ENCODE measurements at regions not wholly inside any gene's neighbourhood (a gene's known extent, or its start where the extent isn't known, plus 50 kb on each side); places are given as distances from the start of the nearest gene placed in this dataset.
"Not testable (repeated sequence)": the region's sequence is repeated elsewhere in the genome, so short reads cannot be mapped to it uniquely, and the experiment has no call there.

DNA sequence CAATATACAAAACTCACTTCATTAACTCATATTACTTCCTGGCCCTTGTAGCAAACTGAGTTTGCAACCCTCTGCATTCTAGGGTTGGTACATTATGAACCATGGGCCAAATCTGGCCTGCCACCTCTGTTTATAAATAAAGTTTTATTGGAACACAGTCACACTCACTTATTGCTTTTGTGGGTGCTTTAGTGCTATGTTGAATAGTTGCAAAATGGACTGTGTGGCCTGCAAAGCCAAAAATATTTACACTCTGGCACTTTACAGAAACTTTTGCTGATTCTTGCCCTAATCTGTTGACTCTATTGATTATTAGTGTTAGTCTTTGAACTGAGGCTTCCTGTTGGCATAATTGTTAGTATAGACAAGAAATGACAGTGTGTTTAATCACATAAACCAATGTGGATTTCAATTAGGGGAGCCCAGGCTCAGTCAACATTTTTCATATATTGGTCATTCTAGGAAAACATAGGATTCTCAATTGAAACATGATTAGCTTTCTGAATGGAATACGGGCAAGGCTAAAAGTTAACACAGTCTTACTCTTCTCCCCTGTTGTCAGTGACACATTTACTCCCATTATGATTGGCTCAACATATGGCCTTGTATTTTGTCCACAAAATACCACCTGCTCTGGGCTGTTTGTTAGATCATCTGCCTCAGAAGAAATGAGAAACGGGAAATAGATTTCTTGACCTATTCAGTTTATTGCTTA, 241.9 kb upstream of the ZFP64 start:
- no peak for DNase-seq
- intact Hi-C loops (cut with micrococcal nuclease): no loop called here
- ATAC-seq: no peak

DNA sequence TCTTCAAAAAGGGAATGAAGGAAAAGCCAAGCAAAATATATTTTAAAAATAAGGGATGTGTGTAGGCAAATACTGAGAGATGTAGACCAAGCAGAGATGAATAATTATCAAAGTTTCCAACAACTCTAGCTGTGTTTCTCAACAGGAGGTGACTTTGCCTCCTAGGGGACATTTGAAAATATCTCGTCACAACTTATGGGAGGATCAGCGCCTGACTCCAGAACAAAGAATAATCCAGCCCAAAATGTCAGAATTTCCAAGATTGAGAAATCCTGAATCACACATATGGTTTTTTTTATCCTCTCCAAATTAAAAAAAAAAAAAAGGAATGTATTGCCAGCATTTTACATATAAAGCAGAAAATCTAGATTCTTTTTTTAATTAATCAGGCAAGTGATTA, 241.2 kb upstream of the ZFP64 start:
- DNase-seq: no peak
- intact Hi-C loops (cut with micrococcal nuclease): no loop called here
- ATAC-seq: no peak

DNA sequence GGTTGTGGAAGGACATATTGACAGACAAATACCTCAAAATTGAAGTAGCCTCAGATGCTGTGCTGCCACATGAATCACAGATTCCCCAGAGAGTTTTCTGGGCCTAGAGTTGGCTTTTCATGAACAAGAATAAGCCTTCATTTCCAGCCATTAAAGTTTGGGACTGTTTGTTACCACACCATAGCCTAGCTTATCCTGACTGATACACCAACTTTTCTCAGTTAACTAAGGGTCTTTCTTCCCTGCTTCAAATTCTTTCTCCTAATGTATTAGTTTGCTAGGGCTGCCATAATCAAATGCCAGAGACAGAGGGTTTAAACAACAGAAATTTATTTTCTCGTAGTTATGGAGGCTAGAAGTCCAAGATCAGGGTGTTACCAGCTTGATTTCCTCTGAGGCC, 237.4 kb upstream of the ZFP64 start:
- DNase-seq: no peak
- intact Hi-C loops (cut with micrococcal nuclease): no loop called here
- ATAC-seq: no peak

DNA sequence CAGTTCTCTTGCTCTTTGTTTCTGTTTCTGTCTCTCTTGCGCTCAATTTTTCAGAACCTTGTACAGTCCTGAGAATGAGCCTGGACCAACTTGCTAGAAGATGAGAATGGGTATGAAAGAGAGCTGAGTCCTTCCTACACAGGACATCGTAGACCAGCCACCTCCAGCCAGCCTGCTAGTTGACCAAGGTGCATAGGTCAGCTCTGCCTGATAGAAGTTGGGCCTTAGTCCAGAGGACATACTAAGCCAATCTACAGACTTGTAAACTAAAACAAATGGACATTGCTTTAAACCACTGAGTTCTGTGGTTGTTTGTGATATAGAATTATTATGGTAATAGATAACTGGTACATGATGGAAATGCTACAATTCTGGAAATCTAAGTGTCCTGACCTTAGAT, 236.4 kb upstream of the ZFP64 start:
- intact Hi-C loops (cut with micrococcal nuclease): no loop called here
- no peak for ATAC-seq
- no peak for DNase-seq

DNA sequence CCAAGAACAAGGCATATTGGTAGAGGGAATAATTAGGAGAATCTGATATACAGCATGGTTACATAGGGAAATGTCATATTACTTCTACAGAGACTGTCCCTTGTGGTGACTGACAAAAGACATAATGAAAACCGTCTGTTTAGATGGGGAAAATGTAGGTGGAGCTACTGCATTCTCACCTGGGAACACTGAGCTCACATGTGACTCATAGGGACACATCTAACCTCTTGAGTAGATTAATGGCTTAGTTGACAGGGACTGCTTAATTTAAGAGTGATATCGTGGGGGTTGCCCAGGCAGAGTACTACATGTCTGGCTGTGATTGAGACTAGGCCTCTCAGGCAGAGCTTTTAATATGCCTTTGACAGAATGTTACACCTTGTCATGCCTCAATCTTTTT, 235.3 kb upstream of the ZFP64 start:
- intact Hi-C loops (cut with micrococcal nuclease): no loop called here
- DNase-seq (no peak), ATAC-seq (no peak)

DNA sequence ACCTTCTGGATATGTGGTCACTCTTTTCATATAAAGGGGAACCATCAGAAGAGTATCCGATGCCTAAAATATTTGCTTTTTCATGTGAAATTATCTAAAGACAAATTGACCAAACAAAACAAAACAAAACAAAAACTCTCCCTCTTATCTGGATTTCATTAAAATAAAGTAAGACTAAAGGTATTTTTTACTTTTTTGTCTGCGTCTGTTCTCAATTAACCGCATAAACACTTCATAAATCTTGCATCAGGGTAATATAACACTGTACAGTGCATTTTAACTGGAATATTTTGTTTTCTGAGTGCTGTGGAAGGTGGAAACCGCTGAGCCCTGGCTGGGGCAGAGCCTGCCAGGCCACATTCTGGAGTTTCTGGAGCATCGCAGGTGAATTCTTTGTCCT, 234.1 kb upstream of the ZFP64 start:
- ATAC-seq (no peak), DNase-seq (no peak)
- intact Hi-C loops (cut with micrococcal nuclease): no loop called here

DNA sequence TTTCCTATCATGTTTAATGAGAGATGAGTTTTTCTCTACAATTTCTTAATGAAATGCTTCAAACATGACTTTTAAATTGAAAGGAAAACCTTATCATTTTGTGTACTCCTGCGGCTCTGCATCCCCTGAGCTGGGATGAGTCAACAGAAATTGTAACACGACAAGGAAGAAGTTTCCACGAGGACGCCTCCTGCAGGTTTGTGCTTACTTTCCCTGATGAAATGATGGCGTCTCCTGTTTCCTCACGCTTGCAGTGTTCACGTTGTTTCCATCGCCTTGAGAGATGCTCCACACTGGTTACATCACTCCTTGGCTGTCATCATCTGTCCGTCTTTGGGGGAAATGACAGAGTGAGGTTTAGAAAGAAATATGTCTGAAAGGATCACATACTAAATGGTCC, 233.7 kb upstream of the ZFP64 start:
- DNase-seq (no peak), ATAC-seq (no peak)
- intact Hi-C loops (cut with micrococcal nuclease): no loop called here

DNA sequence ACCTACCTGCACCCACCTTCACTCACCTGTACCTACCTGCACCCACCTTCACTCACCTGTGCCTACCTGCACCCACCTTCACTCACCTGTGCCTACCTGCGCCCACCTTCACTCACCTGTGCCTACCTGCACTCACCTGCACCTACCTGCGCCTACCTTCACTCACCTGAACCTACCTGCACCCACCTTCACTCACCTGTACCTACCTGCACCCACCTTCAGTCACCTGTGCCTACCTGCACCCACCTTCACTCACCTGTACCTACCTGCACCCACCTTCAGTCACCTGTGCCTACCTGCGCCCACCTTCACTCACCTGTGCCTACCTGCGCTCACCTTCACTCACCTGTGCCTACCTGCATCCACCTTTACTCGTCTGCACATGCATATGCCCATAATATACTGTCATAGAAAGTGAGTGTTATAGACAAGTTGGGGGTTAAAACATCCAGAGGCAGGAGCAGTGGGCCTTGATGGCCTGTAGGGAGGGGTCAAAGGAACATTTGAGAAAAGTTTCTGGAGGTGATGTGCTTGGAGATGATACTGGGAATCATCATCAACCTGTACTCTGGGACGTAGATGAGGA, 232.9 kb upstream of the ZFP64 start:
- intact Hi-C loops (cut with micrococcal nuclease); ATAC-seq; DNase-seq: not testable (repeated sequence)

DNA sequence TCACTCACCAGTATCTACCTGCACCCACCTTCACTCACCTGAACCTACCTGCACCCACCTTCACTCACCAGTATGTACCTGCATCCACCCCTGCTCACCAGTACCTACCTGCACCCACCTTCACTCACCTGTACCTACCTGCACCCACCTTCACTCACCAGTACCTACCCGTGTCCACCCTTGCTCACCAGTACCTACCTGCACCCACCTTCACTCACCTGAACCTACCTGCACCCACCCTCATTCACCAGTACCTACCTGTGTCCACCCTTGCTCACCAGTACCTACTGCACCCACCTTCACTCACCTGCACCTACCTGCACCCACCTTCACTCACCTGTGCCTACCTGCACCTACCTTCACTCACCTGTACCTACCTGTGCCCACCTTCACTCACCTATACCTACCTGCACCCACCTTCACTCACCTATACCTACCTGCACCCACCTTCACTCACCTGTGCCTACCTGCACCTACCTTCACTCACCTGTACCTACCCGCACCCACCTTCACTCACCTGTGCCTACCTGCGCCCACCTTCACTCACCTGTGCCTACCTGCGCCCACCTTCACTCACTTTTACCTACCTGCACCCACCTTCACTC, 232.1 kb upstream of the ZFP64 start:
- DNase-seq; ATAC-seq; intact Hi-C loops (cut with micrococcal nuclease): not testable (repeated sequence)

DNA sequence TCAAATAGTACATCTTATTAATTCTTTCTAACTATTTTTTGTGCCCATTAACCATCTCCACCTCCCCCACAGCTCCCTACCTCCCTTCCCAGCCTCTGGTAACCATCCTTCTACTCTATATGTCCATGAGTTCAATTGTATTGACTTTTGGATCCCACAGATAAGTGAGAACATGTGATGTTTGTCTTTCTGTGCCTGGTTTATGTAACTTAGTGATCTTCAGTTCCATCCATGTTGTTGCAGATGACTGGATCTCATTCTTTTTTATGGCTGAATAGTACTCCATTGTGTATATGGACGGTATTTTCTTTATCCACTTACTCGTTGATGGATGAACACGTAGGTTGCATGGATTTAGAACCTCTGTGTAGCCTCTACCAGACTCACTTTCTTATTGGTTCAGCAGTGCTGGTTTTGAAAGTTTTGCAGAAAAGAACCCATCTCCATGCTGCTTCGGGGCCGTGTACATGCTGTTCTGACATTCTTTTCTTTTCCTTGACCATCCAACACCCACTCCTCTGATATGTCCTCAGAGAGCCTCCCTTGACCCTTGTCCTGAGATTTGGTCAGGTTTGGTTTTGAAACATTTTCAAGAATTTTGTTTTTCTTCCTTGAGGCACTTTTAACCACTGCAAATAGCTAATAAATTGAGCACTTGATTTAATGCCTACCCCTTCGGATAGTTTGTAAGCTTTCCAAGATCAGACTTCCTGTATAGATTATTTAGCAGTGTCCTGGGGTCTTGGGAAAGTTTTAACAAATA, 231.2 kb upstream of the ZFP64 start:
- DNase-seq: no peak
- ATAC-seq: no peak
- intact Hi-C loops (cut with micrococcal nuclease): no loop called here

DNA sequence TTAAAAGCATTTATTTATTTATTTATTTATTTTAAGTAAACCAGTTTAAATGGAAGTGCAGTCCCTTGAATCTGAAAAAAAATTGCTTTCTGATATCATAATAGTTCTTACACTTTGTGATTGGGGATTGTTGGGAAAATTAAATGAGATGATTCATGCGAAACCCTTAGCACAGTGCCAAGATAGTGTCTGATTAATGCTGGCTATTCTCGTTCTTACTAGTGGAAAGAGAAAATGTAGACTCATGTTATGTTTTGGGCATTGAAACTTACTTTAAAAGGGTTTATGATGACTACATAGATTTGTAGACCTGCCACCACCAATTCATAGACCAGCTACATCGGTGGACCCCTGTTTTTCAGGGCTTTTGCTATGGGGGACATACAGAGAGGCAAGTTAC, 229.2 kb upstream of the ZFP64 start:
- DNase-seq (no peak), ATAC-seq (no peak)
- intact Hi-C loops (cut with micrococcal nuclease): no loop called here

DNA sequence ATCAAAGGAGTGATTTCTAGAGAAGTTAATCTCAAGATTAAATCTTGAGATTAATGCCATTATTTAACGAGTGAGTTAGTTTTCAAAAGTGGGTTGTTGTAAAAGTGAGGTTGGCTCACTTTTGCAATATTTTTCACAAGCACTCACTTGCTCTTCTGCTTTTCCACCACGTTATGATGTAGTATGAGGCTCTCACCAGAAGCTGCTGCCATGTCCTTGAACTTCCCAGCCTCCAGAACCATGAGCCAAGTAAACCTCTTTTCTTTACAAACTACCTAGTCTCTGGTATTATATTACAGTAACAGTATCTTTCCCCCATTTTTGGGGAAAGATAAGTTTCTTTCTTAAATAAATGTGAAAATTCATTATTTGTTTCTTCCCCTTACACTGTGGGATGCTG, 227.6 kb upstream of the ZFP64 start:
- DNase-seq (no peak), ATAC-seq (no peak)
- intact Hi-C loops (cut with micrococcal nuclease): no loop called here

DNA sequence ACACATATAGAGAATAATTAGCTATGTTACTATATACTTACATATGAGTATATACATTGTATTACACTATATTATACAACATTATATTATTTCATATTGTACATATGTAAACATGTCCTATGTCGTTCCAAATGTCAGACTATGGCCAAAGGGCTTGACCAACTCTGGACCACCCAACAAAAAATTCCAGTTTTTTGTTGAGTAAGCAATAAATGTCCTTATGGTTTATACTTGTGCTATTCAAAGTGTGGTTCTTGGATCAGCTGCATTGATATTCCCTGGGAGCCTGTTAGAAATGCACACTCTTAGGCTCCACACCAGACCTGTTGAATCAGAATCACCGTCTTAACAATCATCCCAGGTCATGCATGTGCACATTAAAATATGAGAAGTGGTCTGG, 225.4 kb upstream of the ZFP64 start:
- intact Hi-C loops (cut with micrococcal nuclease): no loop called here
- ATAC-seq: no peak

DNA sequence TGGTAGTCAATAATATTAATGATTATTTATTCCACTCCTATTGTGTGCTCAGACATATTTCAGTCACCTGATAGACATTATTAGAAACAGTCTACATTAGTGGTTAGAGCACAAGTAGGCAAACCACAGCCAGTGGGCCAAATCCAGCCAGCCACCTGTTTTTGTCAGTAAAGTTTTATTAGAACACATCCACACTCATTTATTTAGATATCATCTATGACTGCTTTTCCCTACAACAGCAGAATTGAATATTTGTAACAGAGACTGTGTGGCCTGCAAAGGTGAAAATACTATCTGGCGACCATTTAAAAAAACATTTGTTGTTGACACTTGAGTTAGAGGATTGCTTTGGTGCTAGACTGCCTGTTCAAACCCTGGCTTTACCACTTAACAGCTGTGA, 220.0 kb upstream of the ZFP64 start:
- intact Hi-C loops (cut with micrococcal nuclease): no loop called here
- no peak for ATAC-seq
- no peak for DNase-seq

More for the DNA sequence above, 225.4 kb upstream of the ZFP64 start:
- DNase-seq: no peak

DNA sequence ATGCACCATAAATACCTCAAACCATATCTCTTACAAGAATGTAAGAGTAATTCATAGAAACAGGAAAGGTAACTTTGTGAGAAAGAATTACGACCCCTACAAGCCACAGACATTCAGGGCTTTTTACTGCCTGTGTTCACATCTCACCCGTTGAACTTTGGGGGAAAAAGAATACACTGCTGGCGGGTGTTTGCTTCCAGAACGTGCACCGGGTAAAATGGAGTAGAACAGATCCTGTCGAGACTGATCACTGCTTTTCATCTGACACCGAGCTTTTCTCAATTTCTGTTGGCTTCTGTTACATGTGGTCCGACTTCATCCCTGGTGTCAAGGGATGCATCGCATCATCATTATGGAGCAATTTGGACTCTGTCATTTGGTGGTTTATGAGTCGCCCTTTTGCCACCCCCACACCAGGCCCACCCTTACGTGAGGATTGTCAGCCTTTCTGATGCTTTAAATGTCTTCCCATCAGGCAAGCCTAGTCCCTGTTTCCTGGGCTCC, 219.2 kb upstream of the ZFP64 start:
- intact Hi-C loops (cut with micrococcal nuclease): no loop called here
- DNase-seq (no peak), ATAC-seq (no peak)

DNA sequence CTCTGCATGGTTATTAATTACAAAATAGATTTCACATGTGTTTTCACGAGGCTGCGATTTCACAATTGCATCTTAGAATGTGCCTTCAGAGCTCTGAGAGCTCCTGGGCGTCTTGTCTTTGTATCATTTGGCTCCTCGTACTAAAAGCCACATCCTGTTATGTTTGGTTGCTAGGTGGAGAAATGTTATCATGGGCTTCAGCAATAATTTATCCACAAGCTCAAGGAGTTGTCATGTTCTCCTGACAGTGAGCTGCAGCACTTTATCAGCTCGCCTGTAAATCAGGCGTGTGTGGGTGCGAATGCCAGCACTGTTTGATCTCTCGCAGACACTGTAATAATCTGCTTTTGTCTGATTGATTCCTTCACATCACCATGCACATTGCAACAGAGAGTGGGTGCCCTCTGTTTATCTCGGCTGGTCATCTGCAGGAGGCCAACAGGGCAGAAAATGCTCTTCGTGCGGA, 218.6 kb upstream of the ZFP64 start:
- intact Hi-C loops (cut with micrococcal nuclease): no loop called here
- no peak for DNase-seq
- ATAC-seq: peak; percentile 54

DNA sequence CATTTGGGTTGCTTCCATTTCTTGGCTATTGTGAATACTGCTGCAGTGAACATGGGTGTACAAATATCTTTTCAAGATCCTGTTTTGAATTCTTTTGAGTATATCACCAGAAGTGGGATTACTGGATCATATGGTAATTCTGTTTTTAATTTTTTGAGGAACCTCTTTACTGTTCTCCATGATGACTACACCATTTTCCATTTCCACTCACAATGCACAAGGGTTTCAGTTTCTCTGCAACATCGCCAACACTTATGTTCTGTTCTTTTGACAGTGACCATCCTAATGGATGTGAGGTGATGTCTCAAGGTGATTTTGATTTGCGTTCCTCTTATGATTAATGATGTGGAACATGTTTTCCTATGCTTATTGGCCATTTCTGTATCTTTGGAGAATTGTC, 214.4 kb upstream of the ZFP64 start:
- DNase-seq: no peak
- no peak for ATAC-seq
- intact Hi-C loops (cut with micrococcal nuclease): no loop called here

DNA sequence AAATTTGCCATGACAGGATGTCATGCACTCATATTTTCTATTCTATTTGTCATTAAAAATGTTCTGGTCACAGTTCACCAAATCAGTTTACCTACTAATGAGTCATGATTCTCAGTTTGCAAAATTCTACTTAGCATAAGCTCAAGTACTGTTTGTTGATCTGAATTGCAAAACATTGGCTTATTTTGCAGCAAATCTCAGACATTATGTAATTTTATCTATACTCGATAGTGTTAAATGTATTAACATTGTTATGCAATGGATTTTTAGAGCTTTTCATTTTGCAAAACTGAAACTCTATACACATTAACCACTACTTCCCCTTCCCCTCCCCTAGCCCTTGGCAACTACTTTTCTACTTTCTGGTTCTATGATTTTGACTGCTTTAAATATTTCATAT, 213.8 kb upstream of the ZFP64 start:
- DNase-seq: no peak
- intact Hi-C loops (cut with micrococcal nuclease): no loop called here
- no peak for ATAC-seq

DNA sequence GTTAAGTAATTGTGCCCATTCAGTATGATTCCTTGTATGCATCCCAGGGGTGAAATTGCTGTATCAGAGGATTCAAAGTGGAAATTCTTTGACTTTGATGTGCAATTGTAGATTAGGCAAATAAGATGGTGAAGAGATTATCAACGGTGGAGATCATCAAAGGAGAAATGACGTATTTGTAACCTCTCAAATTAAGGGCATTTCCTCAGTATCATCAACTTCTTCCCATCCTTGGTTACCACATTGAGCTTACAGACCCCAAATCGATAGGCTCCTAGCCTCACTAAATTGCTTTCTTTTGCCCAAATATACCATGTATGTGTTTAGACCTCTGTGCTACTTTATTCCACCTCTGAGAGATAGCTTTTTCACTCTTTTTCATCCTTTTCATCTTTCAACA, 213.1 kb upstream of the ZFP64 start:
- no peak for ATAC-seq
- intact Hi-C loops (cut with micrococcal nuclease): no loop called here
- no peak for DNase-seq

DNA sequence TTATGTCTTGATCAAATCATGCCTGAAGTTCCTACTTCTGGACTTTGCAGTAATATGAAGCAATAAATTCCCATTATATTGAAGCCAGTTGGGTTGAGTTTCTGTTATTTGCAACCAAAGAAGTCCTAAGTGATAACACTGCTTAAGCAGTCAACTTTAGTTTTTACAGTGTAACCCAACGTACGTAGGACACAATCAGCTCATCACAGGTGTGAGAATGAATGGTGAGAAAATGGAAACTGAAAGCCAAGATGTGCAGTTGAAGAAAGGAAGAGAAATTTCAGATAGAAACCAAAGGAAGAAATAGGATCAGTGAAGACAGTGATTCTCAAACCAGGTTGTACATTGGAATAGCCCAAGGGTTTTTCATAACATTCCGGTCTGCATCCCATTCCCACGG, 211.4 kb upstream of the ZFP64 start:
- ATAC-seq: no peak
- intact Hi-C loops (cut with micrococcal nuclease): no loop called here
- no peak for DNase-seq
